AG09319 (cell line): ENCODE measurements at regions not wholly inside any gene's neighbourhood (a gene's known extent, or its start where the extent isn't known, plus 50 kb on each side); places are given as distances from the start of the nearest gene placed in this dataset.

Source experiments
- DNase-seq: peaks from one replicate; pipeline ENCODE4 v3.0.0-alpha.2; 2010; ENCODE audit warnings: low read depth; ENCODE audit errors: extremely low read depth
- TF ChIP-seq, protein P1 (sequence below): IDR thresholded peaks from 2 replicates; pipeline ENCODE4 v1.5.1; 2011; ENCODE audit warnings: low read depth, mild to moderate bottlenecking, inconsistent platforms, low read length, moderate library complexity

- TF ChIP-seq, protein P1, sequence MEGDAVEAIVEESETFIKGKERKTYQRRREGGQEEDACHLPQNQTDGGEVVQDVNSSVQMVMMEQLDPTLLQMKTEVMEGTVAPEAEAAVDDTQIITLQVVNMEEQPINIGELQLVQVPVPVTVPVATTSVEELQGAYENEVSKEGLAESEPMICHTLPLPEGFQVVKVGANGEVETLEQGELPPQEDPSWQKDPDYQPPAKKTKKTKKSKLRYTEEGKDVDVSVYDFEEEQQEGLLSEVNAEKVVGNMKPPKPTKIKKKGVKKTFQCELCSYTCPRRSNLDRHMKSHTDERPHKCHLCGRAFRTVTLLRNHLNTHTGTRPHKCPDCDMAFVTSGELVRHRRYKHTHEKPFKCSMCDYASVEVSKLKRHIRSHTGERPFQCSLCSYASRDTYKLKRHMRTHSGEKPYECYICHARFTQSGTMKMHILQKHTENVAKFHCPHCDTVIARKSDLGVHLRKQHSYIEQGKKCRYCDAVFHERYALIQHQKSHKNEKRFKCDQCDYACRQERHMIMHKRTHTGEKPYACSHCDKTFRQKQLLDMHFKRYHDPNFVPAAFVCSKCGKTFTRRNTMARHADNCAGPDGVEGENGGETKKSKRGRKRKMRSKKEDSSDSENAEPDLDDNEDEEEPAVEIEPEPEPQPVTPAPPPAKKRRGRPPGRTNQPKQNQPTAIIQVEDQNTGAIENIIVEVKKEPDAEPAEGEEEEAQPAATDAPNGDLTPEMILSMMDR: no peak
- no peak for DNase-seq
These were observed 644.7 kb downstream of the VRK1 start for GRCh38 chr14:97441740-97442362.

DNA sequence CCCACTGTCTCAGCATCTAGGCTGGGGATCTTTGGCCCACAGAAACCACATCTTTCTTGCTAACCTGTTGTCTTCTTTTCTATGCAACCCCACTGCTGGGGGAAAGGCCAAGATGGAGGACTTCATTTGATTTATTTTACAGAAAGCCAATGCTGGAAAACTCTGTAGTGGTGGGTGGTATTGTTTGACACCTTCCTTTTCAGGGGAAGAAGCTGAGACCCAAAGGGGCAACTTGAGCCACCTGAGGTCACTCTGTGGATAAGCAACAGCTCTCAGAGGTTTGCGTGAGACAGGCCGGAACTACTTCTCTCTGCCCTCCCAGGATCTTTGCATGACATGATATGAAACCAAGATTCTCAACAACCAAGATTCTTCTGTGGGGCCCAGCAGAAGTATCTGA is 645.2 kb downstream of the VRK1 start:
- no peak for DNase-seq
- TF ChIP-seq, protein P1: no peak

GRCh38 chr14:97443412-97443811 is 646.2 kb downstream of the VRK1 start:
- TF ChIP-seq, protein P1: no peak
- DNase-seq: no peak

DNA sequence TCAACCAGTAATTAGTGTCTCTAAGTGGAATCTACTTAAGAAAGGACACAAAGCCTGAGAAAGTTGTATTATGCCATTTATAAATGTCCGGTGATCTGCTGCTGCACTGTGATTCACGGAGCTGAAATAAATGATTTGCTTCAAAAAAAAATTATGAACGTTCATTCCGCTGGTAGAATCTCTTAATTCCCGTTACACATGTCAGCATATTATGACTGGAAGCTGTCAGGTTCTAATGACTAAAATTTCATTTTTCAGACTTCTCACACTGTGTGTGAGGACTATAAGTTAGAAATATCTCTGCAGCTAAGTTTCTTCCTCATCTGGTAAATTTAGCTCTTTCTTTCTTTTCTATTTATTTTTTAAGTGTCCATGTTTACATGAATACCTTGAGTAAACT is 647.1 kb downstream of the VRK1 start:
- TF ChIP-seq, protein P1: no peak
- DNase-seq: no peak

DNA sequence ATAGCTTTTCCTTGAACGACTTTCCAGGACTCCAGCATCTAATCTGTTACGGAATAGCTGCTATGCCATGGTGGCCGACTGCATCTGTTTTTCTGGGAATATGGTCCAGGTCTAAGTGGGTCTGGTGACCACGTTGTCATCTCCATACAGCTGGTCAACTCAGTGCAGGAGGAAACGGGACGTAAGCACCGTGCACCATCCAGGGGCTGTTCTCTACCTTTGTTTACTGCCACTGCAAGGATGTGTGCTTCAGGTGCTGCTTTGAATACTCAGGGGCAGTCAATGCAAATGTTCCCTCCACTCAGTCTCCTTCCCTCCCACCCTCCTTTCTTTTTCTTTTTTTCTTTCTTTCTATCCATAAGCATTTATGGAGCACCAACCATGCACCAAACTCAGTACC is 648.2 kb downstream of the VRK1 start:
- DNase-seq: no peak
- TF ChIP-seq, protein P1: no peak

GRCh38 chr14:97446087-97446486 is 648.9 kb downstream of the VRK1 start:
- DNase-seq: no peak
- TF ChIP-seq, protein P1: no peak

GRCh38 chr14:97452314-97452713 is 655.1 kb downstream of the VRK1 start:
- DNase-seq: no peak
- TF ChIP-seq, protein P1: no peak
